KOPT-K1 (cell line): ENCODE measurements at regions not wholly inside any gene's neighbourhood (a gene's known extent, or its start where the extent isn't known, plus 50 kb on each side); places are given as distances from the start of the nearest gene placed in this dataset.
"Not testable (repeated sequence)": the region's sequence is repeated elsewhere in the genome, so short reads cannot be mapped to it uniquely, and the experiment has no call there.

Source experiments
- H3K27ac ChIP-seq: fragments of 200-600 bp; sonication (generic); 2 replicates; pipeline ENCODE4 v1.5.1; 2016; ENCODE audit warnings: antibody characterized with exemption, mild to moderate bottlenecking, low read depth, low read length; ENCODE audit not compliant: poor library complexity, severe bottlenecking
- H3K36me3 ChIP-seq: fragments of 200-600 bp; sonication (generic); 2 replicates; pipeline ENCODE4 v1.5.1; 2017; ENCODE audit warnings: antibody characterized with exemption, mild to moderate bottlenecking, low read length, moderate library complexity; ENCODE audit not compliant: insufficient read depth
- H3K9me3 ChIP-seq: fragments of 200-600 bp; sonication (generic); 2 replicates; pipeline ENCODE4 v1.5.1; 2017; ENCODE audit warnings: antibody characterized with exemption, low read length, mild to moderate bottlenecking; ENCODE audit not compliant: insufficient read depth, poor library complexity, severe bottlenecking

- Histone ChIP-seq H3K9me3 (peaks cover 4% of the 10 kb centered on the region), H3K36me3 (no peaks in the 10 kb centered on the region), H3K27ac (no peak overlapping the region)
Measured at GRCh38 chr13:75196147-75196837, 285.7 kb downstream of the TBC1D4 start.

DNA sequence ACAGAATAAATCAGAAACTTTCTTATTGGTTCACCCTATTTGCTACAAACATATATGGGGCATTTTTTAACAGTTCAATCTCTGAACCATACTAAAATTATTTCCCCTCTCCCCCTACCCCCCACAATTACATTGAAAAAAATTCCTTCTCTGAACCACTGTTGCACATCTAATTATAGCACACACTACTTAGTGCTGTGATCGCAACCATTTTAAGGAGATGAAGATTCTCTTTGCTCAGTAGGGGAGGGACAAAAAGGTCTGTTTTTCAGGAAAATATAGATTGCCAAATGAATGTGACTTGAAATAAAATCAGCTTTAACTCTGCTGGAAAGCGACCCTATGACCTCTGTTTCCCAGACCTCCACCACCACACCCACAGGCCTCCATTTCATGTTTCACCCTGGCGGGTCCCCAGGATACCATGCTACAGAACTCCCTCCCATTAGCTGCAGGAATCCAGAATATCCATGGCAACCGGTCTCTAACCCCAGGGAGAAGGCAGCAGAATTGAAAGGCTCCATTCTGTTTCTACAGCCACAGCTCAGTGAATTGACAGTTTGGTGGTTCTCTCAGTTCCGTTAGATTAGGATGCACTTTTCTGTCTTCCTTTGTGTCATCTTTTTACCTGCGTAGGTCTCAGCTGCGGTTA, 286.3 kb downstream of the TBC1D4 start:
- no peak overlapping the region for H3K27ac ChIP-seq
- H3K9me3 ChIP-seq, result peaks cover 4% of the 10 kb centered on the region
- H3K36me3 ChIP-seq, result no peaks in the 10 kb centered on the region

DNA sequence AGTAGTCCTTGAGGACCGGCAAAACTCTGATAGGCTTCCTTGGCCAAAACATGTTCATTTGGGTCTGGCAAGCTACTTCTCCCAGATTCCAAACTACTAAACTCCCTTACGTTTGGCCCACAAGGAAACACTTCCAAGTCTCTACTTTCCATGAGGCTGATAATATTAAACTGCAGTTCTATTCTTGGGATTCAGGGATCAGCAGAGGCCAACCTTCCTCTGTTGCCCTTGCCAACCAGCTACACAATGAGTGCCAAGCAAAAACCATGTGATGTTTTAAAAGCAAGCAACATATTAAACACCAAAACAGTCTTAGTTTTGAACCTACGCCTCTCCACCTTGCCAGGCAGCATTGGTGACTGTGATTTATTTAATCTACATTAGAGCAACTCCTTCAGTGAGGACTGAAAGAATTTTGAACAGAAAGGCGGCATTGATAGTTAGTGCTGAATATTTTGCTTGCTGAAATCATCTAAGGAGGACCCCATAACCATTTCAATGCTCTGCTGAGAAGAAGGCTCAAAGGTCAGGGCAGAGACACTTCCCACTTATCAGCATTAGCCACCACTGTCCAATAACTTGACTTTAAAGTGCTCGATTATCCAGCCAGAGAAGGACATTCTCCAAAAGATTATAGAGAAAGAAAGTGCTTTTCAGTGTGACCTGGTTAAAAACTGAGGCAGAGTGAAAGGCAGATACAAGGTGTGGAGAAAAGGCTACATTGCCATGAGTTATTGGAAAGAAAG, 287.1 kb downstream of the TBC1D4 start:
- Histone ChIP-seq H3K36me3 (no peaks in the 10 kb centered on the region), H3K27ac (no peak overlapping the region), H3K9me3 (peaks cover 4% of the 10 kb centered on the region)

DNA sequence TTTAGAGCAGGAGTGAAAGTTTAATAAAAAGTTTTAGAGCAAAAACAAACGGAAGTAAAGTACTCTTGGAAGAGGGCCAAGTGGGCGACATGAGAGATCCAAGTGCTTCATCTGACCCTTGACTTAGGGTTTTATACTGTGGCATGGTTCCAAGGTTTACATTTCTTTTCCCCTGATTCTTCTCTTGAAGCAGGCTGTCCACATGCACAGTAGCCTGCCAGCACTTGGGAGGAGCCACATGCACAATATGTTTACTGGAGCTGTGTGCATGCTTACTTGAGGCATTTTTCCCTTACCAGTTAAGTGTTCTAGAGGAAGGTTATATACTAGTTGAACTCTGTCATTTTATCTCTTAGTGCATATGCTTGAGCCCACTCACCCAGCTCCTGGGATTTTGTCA, 295.6 kb downstream of the TBC1D4 start:
- H3K36me3 ChIP-seq, result no peaks in the 10 kb centered on the region

GRCh38 chr13:75181906-75182305, 300.1 kb downstream of the TBC1D4 start:
- no peak overlapping the region for H3K27ac ChIP-seq
- H3K36me3 ChIP-seq, result no peaks in the 10 kb centered on the region
- H3K9me3 ChIP-seq, result peaks cover 3% of the 10 kb centered on the region

More for the DNA sequence above, 295.6 kb downstream of the TBC1D4 start:
- peaks cover 3% of the 10 kb centered on the region for H3K9me3 ChIP-seq
- no peak overlapping the region for H3K27ac ChIP-seq

DNA sequence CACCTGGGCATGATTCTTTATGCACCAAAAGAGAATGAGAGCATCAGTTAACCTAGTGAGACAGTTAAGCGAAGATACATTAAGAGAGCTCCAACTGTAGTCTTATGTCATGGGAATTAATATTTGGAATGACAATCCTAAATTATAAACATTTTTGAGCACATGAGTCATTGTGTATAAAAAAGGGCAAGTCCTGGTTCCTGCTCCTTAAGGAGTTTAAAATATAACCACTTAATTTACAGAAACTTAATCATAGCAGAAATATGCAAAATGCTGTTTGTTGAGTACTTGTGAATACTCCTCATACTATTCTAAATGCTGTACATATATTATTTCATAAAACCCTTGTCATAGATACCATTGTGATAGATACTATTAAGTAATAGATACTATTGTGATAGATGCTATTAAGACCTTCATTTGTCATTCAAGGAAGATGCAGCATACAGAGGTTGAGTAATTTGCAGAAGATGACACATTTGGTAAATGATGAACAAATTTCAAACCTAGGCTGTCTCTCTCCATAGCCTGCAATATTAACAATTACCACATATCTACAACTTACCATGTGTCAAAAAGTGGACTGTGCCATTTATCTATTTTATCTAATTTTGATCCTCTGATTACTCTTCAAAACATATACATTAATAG, 301.0 kb downstream of the TBC1D4 start:
- no peaks in the 10 kb centered on the region for H3K36me3 ChIP-seq
- no peak overlapping the region for H3K27ac ChIP-seq
- peaks cover 3% of the 10 kb centered on the region for H3K9me3 ChIP-seq

DNA sequence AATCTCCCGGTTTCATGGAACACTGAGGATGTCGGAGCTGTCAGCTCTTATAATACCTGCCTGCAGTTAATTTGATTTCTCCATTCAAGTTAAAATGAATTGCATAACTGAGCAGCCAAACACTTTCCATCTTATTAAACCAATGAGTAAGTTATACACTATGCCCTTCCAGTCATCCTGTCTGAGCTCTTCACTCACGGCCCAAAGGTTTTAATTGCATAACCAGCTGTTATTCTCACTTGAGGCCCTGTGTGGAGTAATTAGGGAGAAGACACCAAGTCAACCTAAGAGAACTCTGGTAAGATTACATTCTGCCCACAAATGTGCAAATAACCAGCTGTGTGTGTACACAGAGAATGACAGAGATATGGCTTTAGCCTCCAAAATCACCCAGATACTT, 303.5 kb downstream of the TBC1D4 start:
- H3K9me3 ChIP-seq, result no peaks in the 10 kb centered on the region
- no peaks in the 10 kb centered on the region for H3K36me3 ChIP-seq
- H3K27ac ChIP-seq, result no peak overlapping the region

GRCh38 chr13:75175575-75175974, 306.4 kb downstream of the TBC1D4 start:
- Histone ChIP-seq H3K36me3 (no peaks in the 10 kb centered on the region), H3K9me3 (no peaks in the 10 kb centered on the region), H3K27ac (no peak overlapping the region)

GRCh38 chr13:75175097-75175496, 306.9 kb downstream of the TBC1D4 start:
- H3K36me3 ChIP-seq, H3K27ac ChIP-seq, H3K9me3 ChIP-seq: not testable (repeated sequence)

DNA sequence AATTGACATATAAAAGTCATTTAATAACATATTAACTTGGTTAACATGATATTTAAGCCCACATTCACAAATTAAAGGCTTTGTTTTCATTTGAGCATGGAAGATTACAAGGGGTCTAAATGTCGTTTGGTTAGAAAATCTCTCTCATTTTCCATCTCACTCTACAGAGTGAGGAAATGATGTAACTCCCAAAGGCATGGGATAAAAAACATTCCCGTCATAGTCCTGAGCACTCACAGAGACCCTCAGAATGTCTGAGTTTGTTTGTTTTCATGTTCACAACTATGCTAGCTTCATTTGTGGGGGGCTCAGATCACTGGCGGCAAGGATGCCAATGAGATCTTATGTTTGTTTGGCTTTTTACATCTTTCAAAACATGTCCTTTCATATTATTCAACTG, 307.5 kb downstream of the TBC1D4 start:
- Histone ChIP-seq H3K9me3 (no peaks in the 10 kb centered on the region), H3K27ac (no peak overlapping the region), H3K36me3 (no peaks in the 10 kb centered on the region)

DNA sequence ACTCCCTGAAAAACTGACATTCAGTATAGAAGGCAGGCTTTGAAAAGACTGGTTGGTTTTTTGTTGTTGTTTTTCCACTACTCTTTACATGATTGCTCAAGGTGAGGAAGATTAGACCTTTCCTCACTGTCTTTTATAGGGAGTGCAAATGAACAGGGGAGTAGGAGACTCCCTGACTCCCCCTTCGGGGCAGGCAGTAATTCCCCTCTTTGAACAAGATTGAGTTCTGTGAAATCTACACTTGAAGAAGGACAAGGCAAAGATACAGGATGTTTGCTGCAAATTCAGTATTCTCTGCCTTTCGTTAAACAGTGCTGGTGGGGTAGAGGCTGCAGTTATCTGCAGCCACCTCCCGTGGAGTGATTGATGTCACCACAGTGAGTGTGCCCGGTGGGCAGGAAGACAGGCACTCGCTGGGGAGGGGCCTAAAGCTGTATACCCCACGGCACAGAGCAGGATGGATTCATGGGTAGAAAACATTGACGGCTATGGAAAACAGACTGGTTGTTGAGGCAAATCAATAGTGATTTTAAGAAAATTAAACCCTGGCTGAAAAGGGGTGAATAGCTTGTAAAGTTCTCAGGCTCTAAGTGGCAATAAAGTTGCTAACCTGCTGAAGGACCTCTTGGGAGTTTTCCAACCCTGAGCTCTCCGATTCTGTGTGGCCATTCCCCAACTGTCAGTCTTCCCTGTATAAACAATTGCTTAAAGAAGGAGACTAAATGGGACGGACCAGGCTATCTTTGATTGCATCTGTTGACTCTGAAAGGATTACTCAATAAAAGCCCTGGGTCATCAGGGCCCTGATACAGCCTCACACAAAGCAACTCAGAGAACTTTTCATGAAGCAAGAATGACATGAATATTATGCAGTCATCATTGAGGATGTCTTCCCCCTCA, 308.3 kb downstream of the TBC1D4 start:
- Histone ChIP-seq H3K9me3 (no peaks in the 10 kb centered on the region), H3K27ac (no peak overlapping the region), H3K36me3 (no peaks in the 10 kb centered on the region)

- Histone ChIP-seq H3K27ac (no peak overlapping the region), H3K36me3 (no peaks in the 10 kb centered on the region), H3K9me3 (no peaks in the 10 kb centered on the region)
Measured at GRCh38 chr13:75170311-75170710, 311.7 kb downstream of the TBC1D4 start.

- H3K9me3 ChIP-seq, result no peaks in the 10 kb centered on the region
- H3K27ac ChIP-seq, result no peak overlapping the region
- no peaks in the 10 kb centered on the region for H3K36me3 ChIP-seq
Measured at GRCh38 chr13:75165543-75166230, 316.3 kb downstream of the TBC1D4 start.

GRCh38 chr13:75161804-75162203, 320.2 kb downstream of the TBC1D4 start:
- no peaks in the 10 kb centered on the region for H3K9me3 ChIP-seq
- H3K36me3 ChIP-seq, result no peaks in the 10 kb centered on the region
- H3K27ac ChIP-seq, result no peak overlapping the region
